HG03280 (cell line): ENCODE measurements at regions not wholly inside any gene's neighbourhood (a gene's known extent, or its start where the extent isn't known, plus 50 kb on each side); places are given as distances from the start of the nearest gene placed in this dataset.

Source experiments
- ATAC-seq: cut with Tn5 transposase; IDR thresholded peaks from one replicate; pipeline ENCODE4 v1.9.1; 2021; ENCODE audit warnings: mild to moderate bottlenecking, moderate library complexity; ENCODE audit not compliant: unreplicated experiment

- ATAC-seq = no peak
These were observed 51.6 kb upstream of the DYNLRB2 start for GRCh38 chr16:80489173-80489572.

- no peak for ATAC-seq
These were observed 52.6 kb upstream of the DYNLRB2 start for GRCh38 chr16:80488167-80488566.

DNA sequence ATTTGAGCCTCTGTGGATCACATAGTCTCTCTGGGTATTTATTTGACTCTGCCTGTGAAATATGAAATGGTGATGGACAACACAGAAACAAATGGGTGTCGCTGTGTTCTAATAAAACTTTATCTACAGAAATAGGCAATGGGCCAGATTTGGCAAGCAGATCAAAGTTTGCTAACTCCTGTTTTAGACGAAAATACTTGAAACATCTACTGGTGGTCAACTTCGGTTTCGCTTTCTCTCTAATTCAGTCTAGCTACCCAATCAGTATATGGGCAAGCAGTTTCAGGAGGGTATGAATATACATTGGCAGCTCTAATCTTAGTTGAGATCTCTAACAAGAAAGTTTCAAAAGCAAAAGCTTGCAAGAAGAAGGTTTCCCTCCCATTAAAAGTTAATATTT lies 60.1 kb upstream of the DYNLRB2 start:
- peak; percentile 77 for ATAC-seq

DNA sequence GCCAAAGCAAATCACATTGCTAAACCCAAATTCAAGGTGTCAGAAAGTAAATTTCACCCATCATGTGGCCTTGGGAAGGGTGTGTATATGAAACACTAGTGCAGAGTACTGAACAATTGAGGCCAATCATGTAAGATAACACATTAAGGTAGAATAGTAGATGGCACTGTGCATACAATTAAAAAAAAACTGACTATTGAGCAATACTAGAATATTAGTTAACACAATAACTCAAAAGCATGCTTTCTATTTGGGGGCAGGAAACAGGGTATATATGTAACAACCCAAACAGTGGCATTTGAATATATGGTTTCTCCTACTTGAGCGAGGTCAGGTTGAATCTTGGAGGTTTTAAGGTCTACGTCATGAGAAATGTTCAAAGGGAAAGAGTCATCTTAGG lies 63.0 kb upstream of the DYNLRB2 start:
- no peak for ATAC-seq

DNA sequence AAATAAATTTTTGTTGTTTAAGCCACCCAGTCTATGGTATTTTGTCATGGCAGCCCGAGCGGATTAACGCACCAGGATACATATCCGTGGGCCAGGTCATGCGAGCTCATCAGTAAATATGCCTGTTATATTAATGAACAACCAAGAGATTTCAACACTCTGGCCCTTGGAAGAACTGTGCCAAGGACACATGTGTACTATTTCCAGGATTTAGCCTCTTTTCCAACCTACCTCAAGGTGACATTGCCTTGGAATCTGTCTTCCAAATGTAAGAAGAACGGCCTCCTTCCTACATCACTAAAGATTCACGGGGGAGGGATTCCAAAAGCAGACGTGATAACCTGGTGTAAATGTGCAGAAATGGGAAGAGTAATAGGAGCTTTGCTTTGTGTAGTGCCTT lies 72.8 kb upstream of the DYNLRB2 start:
- no peak for ATAC-seq

DNA sequence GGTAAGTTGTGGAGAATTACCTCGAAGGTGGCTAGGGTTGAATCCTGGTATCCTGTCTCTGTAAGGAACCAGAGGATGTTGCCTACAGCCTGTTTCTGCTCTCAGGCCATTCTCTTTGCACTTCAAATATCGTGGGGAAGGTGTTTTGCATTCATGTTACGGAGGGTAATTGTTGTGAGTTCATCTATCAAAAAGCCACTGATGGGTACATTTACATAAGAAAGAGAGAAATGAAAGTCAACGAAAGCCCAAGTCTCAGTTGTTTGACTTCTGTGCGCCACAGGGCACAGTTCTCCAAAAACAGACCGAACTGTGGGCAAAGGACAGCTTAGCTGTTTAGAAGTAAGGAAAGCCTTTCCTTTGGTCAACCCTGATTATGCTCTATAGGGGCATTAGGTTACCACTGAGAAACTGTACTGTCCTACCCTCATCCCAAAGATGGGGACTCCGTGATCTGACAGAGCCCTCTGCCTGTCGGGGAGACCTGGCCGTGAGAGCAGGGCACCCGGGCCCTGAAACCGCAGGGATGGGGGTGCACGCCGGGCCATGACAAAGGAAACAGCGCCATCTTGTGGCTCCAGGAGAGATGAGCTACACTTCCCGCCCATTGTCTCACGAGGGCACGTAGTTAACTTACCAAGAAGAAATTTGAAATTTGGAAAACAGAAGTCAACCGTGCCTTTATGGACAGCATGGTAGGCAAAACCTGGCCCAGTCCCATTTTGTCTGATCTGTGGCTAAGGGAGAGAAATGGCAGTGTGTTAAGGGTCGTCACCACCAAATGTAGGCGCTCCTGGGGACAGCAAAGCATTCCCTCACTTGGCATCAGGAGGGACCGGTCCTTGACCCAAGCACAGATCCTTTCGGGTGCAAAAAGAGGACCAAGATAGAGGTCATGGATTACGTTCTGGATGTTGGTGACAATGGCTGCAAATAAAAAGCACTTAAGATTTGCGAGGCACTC lies 74.5 kb upstream of the DYNLRB2 start:
- ATAC-seq = peak; percentile 59

DNA sequence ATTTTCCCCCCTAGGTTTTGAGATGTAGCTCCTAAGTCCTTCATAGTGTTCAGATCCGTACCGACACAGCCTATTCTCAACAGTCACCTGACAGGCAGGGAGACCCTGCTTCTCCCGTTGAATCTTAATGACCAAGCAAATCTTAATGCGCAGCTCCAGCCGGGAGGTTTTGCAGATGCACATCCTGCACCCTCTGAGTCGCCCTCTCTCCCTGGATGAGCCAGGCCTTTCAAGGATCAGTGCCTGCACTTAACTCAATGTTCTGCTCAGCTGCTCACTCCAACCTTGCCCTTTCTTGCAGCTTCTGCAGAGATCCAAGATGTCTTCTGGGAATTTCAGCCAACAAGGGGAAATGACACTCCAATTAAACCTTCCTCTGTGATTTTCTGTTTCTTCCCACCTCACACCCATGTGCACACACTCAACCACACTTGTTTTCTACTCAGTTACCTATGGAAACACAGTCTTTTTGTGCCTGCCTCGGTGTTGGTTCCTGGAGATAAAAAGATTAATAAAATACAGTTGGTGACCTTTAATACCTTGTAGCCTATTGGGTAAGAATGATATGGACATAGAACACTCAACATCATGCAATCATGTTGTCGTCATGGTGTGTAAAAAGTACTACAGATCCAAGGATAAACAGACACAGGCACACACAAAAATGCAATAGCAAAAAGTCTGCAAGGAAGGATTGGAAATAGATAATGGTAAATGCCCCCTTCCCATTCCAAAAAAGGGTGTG lies 76.9 kb upstream of the DYNLRB2 start:
- ATAC-seq = no peak

- no peak for ATAC-seq
These were observed 77.5 kb upstream of the DYNLRB2 start for GRCh38 chr16:80463326-80463725.

DNA sequence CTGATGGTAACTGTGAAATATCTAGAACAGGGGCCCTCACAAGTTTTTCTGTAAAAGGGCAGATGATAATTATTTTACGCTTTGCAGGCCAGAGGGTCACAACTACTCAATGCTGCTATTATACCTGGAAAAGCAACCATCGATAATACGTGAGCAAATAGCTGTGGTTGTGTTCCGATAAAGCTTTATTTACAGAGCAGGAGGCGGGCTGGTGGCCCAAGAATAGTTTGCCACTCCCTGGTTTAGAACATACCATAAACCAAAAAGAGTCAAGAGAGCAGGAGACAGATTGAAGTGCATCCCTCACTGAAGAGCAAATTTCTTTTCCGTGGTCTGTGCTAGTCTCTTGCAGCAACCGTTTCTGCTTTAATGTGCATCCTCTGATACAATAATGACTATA lies 77.9 kb upstream of the DYNLRB2 start:
- ATAC-seq = no peak

DNA sequence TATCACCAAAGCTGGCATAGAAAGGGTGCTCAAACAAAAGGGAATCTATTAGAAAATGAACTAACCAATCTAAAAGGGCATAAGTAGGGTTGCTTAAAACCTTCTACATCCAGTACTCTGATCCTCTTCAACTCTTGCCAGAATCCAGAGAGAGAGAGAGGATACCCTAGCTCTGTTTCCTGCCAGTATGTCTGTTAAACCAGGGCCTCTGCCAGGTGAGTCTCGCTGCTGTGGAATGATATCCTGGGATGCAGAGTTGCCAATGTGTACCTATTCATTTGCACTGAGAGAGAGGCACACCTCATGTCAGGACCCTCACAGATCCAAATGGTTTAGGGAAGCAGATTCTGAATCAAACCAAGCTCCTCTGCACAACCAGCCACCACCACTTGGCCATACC lies 79.8 kb upstream of the DYNLRB2 start:
- no peak for ATAC-seq

DNA sequence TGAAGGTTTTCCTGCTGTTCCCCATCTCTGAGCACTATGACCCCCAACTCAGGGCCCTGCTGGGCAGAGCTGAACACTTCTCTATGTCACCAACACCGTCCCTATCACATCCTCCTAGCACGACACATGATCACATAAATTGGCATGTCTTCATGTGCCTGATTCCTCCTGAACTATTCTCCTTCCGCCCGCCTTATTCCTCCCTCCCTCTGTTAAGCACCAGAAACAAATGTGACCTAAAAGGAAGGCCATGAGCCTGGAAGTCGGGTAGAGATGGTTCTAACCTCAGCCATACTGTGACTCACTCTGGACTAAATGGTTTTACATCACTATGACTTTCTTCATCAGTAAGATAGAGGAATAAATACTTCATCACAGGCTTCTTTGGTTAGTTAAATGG lies 80.8 kb upstream of the DYNLRB2 start:
- ATAC-seq = no peak

GRCh38 chr16:80459331-80459777 lies 81.4 kb upstream of the DYNLRB2 start:
- no peak for ATAC-seq

DNA sequence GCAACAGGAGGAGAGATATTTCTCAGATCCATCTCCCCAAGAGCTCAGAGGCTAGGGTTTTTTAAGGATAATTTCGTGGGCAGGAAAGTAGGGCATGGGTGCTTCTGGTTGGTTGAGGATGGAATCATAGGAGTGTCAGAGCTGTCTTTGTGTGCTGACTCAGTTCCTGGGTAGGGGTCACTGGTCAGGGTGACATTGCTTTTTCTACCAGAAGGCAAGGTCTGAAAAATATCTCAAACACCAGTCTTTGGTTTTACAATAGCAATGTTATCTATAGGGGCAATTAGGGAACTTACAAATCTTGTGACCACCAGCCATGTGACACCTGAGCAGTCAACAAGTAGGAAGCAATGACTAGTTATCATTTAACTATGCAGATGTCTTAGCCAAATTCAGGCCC lies 82.9 kb upstream of the DYNLRB2 start:
- ATAC-seq = no peak

DNA sequence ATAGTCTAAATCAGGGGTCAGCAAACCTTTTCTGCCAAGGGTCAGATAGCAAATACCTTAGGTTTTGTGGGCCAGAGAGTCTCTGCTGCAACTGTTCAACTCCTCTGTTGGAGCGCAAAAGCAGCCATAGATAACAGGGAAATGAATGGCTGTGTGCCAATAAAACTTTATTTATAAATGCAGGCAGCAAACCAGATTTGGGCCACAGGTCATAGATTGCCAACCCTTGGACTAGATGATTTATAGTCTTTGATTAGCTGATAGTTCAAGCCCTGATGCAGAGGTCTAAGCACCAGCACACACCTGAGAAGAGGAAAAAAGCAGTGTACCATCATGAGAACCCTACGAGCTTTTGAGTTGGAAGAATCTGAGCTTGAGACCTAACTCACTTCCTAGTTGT lies 86.0 kb upstream of the DYNLRB2 start:
- ATAC-seq = no peak

DNA sequence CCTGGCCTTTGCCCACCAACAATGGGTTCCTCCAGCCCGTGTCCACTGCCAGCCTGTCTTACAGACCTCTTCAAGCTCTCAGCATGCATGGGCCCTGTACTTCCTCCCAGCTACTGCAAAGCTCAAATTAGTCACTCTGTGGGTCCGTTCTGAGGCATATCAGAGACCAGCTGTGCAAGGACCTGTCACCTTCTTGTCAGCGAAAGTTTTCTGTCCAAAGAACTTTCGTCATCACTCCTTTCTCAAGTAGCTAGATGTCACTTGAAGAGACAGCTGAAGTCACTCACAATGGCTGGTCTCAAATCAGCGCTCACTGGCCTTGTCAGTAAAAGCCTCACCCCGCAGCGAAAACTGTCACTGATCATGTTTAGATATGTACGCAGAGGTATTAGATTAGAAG lies 91.4 kb upstream of the DYNLRB2 start:
- ATAC-seq = no peak

DNA sequence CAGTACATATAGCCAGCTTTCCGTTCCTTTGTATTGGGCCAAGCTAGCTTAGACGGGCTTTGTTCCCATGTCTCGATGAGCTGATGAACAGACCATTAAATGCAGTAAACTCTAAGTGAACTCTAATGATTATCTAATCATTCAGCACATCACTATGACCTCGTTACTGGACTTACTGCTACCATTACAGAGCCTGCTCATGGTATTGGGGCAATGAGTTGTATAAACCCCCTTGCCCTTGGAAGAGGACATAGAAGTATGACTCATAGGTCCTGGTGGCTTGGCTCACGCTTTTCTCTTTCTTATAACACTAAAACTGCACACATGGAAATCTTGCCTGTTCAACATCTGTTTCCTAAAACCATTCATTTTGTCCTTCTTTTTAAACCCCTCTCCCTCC lies 93.6 kb upstream of the DYNLRB2 start:
- no peak for ATAC-seq

DNA sequence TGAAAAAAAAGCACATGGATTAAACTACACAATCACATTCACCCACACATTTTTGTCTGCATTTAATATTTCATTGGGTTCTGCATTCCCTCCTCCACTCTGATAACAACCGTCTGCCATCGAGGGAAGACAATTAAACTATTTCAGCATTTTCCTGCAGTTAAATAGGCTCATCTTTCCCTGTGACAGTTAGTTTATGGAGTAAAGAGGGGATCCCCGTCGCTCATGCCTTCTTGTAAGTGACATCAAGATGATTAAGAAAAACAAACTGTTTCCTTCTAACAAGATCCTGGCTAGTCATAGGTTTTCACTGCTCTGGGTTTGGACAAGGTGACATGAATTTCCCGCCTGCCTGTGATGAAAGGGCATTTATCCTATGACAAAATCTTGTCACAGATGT lies 98.0 kb upstream of the DYNLRB2 start:
- no peak for ATAC-seq

DNA sequence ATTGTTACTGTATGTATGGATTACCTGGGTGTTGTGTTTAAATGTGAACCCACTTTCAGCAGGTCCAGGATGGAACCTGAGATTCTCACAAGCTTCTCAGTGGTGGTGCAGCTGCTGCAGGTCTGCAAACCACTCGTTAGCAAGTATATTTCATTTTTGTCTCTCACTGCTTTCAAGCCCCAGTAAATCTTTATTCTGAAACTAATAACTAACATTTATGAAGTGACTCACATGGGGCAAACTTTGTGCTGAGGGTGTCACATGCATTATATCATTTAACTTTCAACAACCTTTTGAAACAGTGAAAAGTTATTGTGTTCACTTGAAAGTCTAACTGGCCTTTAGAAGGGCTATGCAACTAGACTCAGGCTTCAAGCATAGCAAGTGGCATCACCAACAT lies 98.9 kb upstream of the DYNLRB2 start:
- no peak for ATAC-seq

DNA sequence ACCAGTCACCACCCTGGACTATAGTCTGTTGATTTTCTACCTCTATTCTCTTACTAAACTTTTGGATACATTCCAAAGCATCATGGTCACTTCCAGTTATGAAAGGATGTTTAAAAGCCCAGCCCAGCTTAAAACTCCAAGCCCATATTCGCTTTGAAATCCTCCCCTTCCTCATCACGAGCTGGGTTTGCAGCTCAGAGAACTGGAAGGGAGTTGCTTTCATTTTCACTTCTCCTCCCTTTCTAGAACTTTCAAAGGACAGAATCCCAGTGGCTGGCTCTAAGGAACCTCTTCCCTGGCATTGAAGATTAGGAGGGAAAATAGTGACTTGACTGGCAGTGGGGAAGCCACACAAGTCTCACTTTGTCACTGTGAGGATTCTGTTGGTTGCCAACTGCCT lies 100.1 kb upstream of the DYNLRB2 start:
- ATAC-seq = no peak

- no peak for ATAC-seq
These were observed 103.1 kb upstream of the DYNLRB2 start for GRCh38 chr16:80437707-80438106.

DNA sequence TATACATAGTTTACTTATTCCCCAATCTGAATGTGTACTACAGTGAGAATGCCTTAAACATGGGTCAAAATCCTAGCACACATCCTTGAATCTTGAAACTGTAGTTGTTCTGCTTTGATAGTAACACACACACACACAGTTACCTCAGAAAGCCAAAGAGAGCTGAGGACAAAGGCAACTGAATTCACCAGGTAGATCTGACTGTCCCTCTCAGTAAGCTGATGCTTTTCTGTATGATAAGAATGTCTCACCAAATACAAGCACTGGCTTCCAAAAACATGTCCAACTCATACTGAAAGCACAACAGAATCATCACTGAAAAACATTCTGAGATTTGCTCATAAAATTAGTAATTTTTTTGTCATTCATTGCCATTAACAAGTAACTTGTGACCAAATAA lies 104.3 kb upstream of the DYNLRB2 start:
- ATAC-seq = no peak

GRCh38 chr16:80433623-80434022 lies 107.2 kb upstream of the DYNLRB2 start:
- ATAC-seq = no peak
